GM10248 (cell line): ENCODE measurements at regions not wholly inside any gene's neighbourhood (a gene's known extent, or its start where the extent isn't known, plus 50 kb on each side); places are given as distances from the start of the nearest gene placed in this dataset.

ENCODE experiments used
- CTCF ChIA-PET: fragments of 300-600 bp; sonication (Branson Sonifier 250); formaldehyde crosslinking; extraction: SDS; loops from one replicate; lab custom pipeline; 2021; ENCODE audit warnings: antibody characterized with exemption; lab: Yijun Ruan, JAX
- POLR2A ChIA-PET: fragments of 350-650 bp; sonication (Branson Sonifier 250); formaldehyde crosslinking; extraction: SDS; loops from one replicate; lab custom pipeline; 2020; ENCODE audit warnings: antibody characterized with exemption; lab: Yijun Ruan, JAX
- DNase-seq: peaks from one replicate; pipeline ENCODE4 v3.0.0; 2012; ENCODE audit errors: extremely low spot score
- TF ChIP-seq, protein P1 (sequence below): IDR thresholded peaks from 2 replicates; pipeline ENCODE4 v1.5.1; 2012; ENCODE audit warnings: mild to moderate bottlenecking, low read depth; ENCODE audit errors: extremely low read depth, missing control alignments, control extremely low read depth

DNA sequence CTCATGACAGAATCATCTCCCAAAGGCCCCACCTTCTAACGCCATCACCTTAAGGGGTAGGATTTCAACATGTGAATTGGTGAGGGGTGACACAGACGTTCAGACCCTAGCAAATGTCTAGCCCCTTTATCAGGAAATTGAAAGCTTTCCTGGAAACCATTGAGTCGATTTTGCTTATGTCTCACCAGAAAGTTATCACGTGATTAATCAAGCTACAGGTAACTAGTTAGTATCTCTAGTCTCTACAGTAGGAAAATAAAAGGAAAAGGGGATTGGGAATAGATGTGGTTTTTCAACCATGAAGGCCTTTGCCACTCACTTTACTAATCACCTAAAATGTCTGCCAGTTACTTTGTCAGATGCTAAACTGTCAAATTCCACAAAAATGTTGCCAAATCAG is 1133.0 kb downstream of the PDHA2 start:
- no peak for DNase-seq
- ChIA-PET CTCF (interaction anchor here (0.7 to 1.6 kb wide), 2 partner anchors 8 to 11 kb away, joined by 3 to 5 read pairs; no protein-coding TSS in a partner anchor), POLR2A (no interaction called here)
- TF ChIP-seq, protein P1, sequence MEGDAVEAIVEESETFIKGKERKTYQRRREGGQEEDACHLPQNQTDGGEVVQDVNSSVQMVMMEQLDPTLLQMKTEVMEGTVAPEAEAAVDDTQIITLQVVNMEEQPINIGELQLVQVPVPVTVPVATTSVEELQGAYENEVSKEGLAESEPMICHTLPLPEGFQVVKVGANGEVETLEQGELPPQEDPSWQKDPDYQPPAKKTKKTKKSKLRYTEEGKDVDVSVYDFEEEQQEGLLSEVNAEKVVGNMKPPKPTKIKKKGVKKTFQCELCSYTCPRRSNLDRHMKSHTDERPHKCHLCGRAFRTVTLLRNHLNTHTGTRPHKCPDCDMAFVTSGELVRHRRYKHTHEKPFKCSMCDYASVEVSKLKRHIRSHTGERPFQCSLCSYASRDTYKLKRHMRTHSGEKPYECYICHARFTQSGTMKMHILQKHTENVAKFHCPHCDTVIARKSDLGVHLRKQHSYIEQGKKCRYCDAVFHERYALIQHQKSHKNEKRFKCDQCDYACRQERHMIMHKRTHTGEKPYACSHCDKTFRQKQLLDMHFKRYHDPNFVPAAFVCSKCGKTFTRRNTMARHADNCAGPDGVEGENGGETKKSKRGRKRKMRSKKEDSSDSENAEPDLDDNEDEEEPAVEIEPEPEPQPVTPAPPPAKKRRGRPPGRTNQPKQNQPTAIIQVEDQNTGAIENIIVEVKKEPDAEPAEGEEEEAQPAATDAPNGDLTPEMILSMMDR = no peak

GRCh38 chr4:96974295-96974694 is 1134.4 kb downstream of the PDHA2 start:
- POLR2A ChIA-PET = no interaction called here
- DNase-seq = no peak
- TF ChIP-seq, protein P1 = no peak
- CTCF ChIA-PET = no interaction called here

GRCh38 chr4:96983830-96984229 is 1143.9 kb downstream of the PDHA2 start:
- ChIA-PET POLR2A (no interaction called here), CTCF (interaction anchor here (1.7 kb wide), 1 partner anchor 11 kb away, joined by 5 read pairs; no protein-coding TSS in a partner anchor)
- no peak for DNase-seq
- TF ChIP-seq, protein P1 = no peak

GRCh38 chr4:96986816-96987215 is 1146.9 kb downstream of the PDHA2 start:
- TF ChIP-seq, protein P1 = no peak
- ChIA-PET POLR2A (no interaction called here), CTCF (interaction anchor here (0.9 to 1.6 kb wide), 3 partner anchors 18 to 29 kb away, joined by 3 to 6 read pairs (median 3); no protein-coding TSS in a partner anchor)
- DNase-seq = no peak

- CTCF ChIA-PET = interaction anchor here (1.3 kb wide), 1 partner anchor 14 kb away, joined by 3 read pairs; no protein-coding TSS in a partner anchor
- no peak for DNase-seq
- POLR2A ChIA-PET = no interaction called here
- TF ChIP-seq, protein P1 = no peak
Observed at GRCh38 chr4:96991083-96991482, 1151.2 kb downstream of the PDHA2 start.

DNA sequence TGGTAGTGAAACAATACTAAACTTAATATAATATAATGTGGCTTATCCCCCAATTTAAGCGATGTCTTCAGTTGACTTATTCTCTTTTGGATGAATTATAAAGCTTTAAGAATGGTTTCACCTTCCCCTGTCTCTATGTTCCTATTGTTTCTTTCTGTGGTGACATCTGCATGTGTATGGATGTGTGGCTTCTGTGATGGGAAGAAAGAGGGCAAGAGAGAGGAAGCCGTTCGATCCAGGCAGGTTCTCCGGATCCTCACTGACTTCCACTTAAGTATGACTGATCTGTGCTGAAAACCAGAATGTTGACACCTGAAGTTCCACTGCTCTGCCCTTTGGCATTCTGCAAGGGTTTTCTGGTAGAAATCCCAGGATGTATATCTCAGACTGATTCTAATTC is 1150.8 kb downstream of the STPG2 start:
- no peak for DNase-seq
- ChIA-PET POLR2A (no interaction called here), CTCF (interaction anchor here (1.8 to 2.6 kb wide), 2 partner anchors 27 to 31 kb away, joined by 4 to 6 read pairs; no protein-coding TSS in a partner anchor)
- TF ChIP-seq, protein P1 = no peak

- TF ChIP-seq, protein P1 = no peak
- ChIA-PET CTCF (interaction anchor here (0.8 to 2.6 kb wide), 3 partner anchors 11 to 30 kb away, joined by 3 to 6 read pairs (median 4); no protein-coding TSS in a partner anchor), POLR2A (no interaction called here)
- DNase-seq = no peak
Observed at GRCh38 chr4:96993560-96993959, 1149.7 kb downstream of the STPG2 start.
